SU-DHL-6 (cell line): ENCODE measurements at regions not wholly inside any gene's neighbourhood (a gene's known extent, or its start where the extent isn't known, plus 50 kb on each side); places are given as distances from the start of the nearest gene placed in this dataset.
"Not testable (repeated sequence)": the region's sequence is repeated elsewhere in the genome, so short reads cannot be mapped to it uniquely, and the experiment has no call there.

ENCODE experiments used
- H2AFZ ChIP-seq: fragments of 200-600 bp; sonication (generic); 2 replicates; pipeline ENCODE4 v1.6.1; 2014; ENCODE audit warnings: low read depth, mild to moderate bottlenecking, moderate library complexity, mixed read lengths, antibody characterized with exemption, low read length; ENCODE audit not compliant: severe bottlenecking
- H3F3A ChIP-seq: fragments of 200-600 bp; shearing (Covaris generic); 2 replicates; pipeline ENCODE4 v1.6.0; 2016; ENCODE audit warnings: antibody characterized with exemption, mild to moderate bottlenecking; ENCODE audit not compliant: insufficient read depth
- H3K27ac ChIP-seq: fragments of 200-600 bp; sonication (generic); 2 replicates; pipeline ENCODE4 v1.5.1; 2016; ENCODE audit warnings: low read depth, mild to moderate bottlenecking, low read length, moderate library complexity, mixed read lengths
- H3K27me3 ChIP-seq: fragments of 200-600 bp; sonication (generic), shearing (Covaris generic); 2 replicates; pipeline ENCODE4 v1.6.0; 2014; ENCODE audit warnings: mild to moderate bottlenecking, low read length
- H3K36me3 ChIP-seq: fragments of 200-600 bp; sonication (generic); 2 replicates; pipeline ENCODE4 v1.6.1; 2014; ENCODE audit warnings: mild to moderate bottlenecking, low read length, mixed read lengths
- H3K4me2 ChIP-seq: fragments of 300-600, 200-600 bp; shearing (Covaris generic), sonication (generic); 2 replicates; pipeline ENCODE4 v1.6.0; 2014; ENCODE audit warnings: low read length, low read depth, mild to moderate bottlenecking; ENCODE audit not compliant: poor library complexity, severe bottlenecking
- H3K4me3 ChIP-seq: fragments of 200-600 bp; sonication (generic); 2 replicates; pipeline ENCODE4 v1.5.1; 2014; ENCODE audit warnings: antibody characterized with exemption, low read length, mild to moderate bottlenecking, mixed read lengths; ENCODE audit not compliant: insufficient read depth, poor library complexity, severe bottlenecking
- H3K79me2 ChIP-seq: fragments of 200-600 bp; sonication (generic); 2 replicates; pipeline ENCODE4 v1.6.1; 2014; ENCODE audit warnings: mild to moderate bottlenecking, low read length, moderate library complexity; ENCODE audit not compliant: insufficient read depth
- H3K9ac ChIP-seq: fragments of 200-600 bp; sonication (generic); 2 replicates; pipeline ENCODE4 v1.7.0; 2014; ENCODE audit warnings: mild to moderate bottlenecking, low read length
- H3K9me2 ChIP-seq: fragments of 200-600 bp; sonication (generic); replicated peaks from 2 replicates; pipeline ENCODE4 v1.6.1; 2014; ENCODE audit warnings: low read length; ENCODE audit not compliant: insufficient read depth
- H3K9me3 ChIP-seq: fragments of 200-600 bp; sonication (generic); 2 replicates; pipeline ENCODE4 v1.6.1; 2014; ENCODE audit warnings: low read length, mixed read lengths; ENCODE audit not compliant: insufficient read depth
- H4K20me1 ChIP-seq: fragments of 200-600 bp; sonication (generic); 2 replicates; pipeline ENCODE4 v1.6.1; 2014; ENCODE audit warnings: low read depth, mild to moderate bottlenecking, antibody characterized with exemption, low read length, moderate library complexity, mixed read lengths
- EZH2phosphoT487 ChIP-seq: fragments of 200-600 bp; sonication (generic), shearing (Covaris generic); conservative IDR thresholded peaks from 2 replicates; pipeline ENCODE4 v1.6.1; 2018; ENCODE audit warnings: mild to moderate bottlenecking, antibody characterized with exemption, low read length, moderate library complexity, mixed read lengths
- TF ChIP-seq, protein P1 (sequence below): fragments of 200-600 bp; sonication (generic); IDR thresholded peaks from one replicate; pipeline ENCODE4 v1.5.1; 2017; ENCODE audit warnings: antibody characterized with exemption, mild to moderate bottlenecking, low read length, moderate library complexity; ENCODE audit not compliant: insufficient read depth, poor library complexity, severe bottlenecking

DNA sequence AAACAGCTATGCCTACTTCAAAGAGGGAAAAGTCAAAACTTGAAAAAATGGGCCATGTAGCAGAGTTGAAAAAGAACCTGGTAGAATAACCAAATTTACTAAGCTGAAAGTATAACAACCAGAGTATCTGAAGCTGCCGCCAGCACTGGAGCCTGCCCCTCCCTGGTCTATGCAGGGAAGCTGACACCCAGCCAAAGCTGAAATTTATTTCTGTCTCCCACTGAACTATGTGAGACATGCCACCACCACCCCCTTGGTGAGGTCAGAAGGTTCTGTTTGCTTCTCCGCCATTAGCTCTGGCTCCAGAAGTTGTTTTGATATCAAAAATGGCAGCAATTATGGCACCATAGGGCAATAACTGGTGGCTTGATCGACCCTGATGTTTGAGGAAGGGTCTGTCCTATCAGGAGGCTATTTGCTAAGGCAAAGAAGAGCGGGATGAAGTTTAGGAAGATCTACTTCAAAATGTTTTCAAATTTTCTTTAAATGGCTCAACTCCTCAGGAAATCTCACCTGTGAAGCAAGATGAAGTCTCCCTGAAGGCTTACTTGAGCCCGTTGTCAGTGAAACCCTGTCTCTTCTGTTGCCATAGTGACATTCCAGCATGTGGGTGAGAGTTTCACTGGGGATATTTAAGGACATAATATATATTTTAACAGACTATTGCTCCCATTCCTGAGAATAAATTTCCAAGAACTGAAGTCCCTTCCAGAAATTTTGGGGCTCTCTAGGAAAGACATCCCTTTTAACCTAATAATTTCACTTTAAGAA is 122.0 kb downstream of the COPRS start:
- H4K20me1 ChIP-seq = no peaks in the 10 kb centered on the region
- no peaks in the 10 kb centered on the region for H3K36me3 ChIP-seq
- no peak overlapping the region for H2AFZ ChIP-seq
- no peaks in the 10 kb centered on the region for H3K9me2 ChIP-seq
- no peaks in the 10 kb centered on the region for H3K79me2 ChIP-seq
- H3K4me2 ChIP-seq = no peak overlapping the region
- H3K4me3 ChIP-seq = no peak overlapping the region
- no peaks in the 10 kb centered on the region for H3F3A ChIP-seq
- no peaks in the 10 kb centered on the region for H3K9me3 ChIP-seq
- H3K9ac ChIP-seq = no peak overlapping the region
- TF ChIP-seq, protein P1, sequence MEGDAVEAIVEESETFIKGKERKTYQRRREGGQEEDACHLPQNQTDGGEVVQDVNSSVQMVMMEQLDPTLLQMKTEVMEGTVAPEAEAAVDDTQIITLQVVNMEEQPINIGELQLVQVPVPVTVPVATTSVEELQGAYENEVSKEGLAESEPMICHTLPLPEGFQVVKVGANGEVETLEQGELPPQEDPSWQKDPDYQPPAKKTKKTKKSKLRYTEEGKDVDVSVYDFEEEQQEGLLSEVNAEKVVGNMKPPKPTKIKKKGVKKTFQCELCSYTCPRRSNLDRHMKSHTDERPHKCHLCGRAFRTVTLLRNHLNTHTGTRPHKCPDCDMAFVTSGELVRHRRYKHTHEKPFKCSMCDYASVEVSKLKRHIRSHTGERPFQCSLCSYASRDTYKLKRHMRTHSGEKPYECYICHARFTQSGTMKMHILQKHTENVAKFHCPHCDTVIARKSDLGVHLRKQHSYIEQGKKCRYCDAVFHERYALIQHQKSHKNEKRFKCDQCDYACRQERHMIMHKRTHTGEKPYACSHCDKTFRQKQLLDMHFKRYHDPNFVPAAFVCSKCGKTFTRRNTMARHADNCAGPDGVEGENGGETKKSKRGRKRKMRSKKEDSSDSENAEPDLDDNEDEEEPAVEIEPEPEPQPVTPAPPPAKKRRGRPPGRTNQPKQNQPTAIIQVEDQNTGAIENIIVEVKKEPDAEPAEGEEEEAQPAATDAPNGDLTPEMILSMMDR = no peak
- no peak for TF ChIP-seq EZH2phosphoT487
- H3K27ac ChIP-seq = no peak overlapping the region
- H3K27me3 ChIP-seq = no peaks in the 10 kb centered on the region

DNA sequence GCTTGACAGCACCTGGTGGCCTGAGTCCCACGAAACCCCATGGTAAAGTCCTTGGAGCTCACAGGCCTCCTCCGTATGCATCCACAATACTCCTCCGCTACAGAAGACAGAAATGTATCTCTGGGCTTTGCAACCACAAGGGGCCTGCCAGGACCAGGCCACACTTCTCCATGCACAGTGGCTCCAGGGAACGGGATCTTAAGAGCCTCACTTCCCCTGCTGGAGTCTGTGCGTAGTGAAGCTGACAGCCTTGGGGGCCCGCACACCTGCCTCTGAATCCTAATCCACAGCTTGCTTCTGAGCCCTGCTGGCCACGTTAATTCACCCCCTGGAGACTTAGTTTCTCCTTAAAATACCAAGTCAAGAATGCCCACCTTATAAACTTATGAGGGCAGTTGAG is 125.7 kb downstream of the COPRS start:
- no peak overlapping the region for H3K4me2 ChIP-seq
- H3K36me3 ChIP-seq = no peaks in the 10 kb centered on the region
- TF ChIP-seq, protein P1 = no peak
- no peak for TF ChIP-seq EZH2phosphoT487
- H3K9me2 ChIP-seq = no peaks in the 10 kb centered on the region
- no peak overlapping the region for H2AFZ ChIP-seq
- no peak overlapping the region for H3K4me3 ChIP-seq
- H3K9ac ChIP-seq = no peak overlapping the region
- H3K27me3 ChIP-seq = no peaks in the 10 kb centered on the region
- H3F3A ChIP-seq = no peaks in the 10 kb centered on the region
- H4K20me1 ChIP-seq = no peaks in the 10 kb centered on the region
- no peak overlapping the region for H3K27ac ChIP-seq
- no peaks in the 10 kb centered on the region for H3K9me3 ChIP-seq
- H3K79me2 ChIP-seq = no peaks in the 10 kb centered on the region

DNA sequence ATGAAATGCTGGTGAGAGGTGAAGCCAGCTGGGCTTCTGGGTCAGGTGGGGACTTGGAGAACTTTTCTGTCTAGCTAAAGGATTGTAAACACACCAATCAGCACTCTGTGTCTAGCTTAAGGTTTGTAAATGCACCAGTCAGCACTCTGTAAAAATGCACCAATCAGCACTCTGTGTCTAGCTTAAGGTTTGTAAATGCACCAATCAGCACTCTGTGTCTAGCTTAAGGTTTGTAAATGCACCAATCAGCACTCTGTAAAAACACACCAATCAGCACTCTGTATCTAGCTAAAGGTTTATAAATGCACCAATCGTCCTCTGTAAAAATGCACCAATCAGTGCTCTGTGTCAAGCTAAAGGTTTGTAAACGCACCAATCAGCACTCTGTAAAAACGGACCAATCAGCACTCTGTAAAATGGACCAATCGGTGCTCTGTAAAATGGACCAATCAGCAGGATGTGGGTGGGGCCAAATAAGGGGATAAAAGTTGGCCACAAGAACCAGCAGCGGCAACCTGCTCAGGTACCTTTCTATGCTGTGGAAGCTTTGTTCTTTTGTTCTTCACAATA is 127.4 kb downstream of the COPRS start:
- not testable (repeated sequence) for H3K27ac ChIP-seq, H3K4me3 ChIP-seq, H3K79me2 ChIP-seq, H3K27me3 ChIP-seq, H3K9me3 ChIP-seq, H3K9me2 ChIP-seq, H3K4me2 ChIP-seq, H2AFZ ChIP-seq, H4K20me1 ChIP-seq, H3F3A ChIP-seq, H3K9ac ChIP-seq, H3K36me3 ChIP-seq

DNA sequence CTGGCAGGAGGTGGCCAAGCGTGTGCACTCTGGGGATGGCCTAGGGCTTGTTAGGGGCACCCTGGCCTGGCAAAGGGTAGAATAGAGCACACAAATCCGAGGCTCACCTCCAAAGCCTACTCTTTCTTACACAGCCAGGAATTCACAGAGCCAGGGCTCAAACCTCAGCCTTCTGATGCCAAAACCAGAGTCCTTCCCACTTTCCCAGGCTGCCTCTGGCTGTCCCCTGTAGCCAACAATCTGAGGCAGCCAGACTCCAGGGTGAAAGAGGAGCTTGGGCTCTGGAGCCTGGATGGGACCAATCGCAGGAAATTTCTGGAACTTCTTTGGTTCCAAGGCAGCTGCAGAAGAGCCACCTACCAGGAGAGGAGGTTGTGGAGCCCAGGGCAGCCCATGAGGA is 127.9 kb downstream of the COPRS start:
- H3K36me3 ChIP-seq = no peaks in the 10 kb centered on the region
- H3K4me2 ChIP-seq = no peak overlapping the region
- H3F3A ChIP-seq = no peaks in the 10 kb centered on the region
- no peaks in the 10 kb centered on the region for H3K9me3 ChIP-seq
- TF ChIP-seq EZH2phosphoT487 = no peak
- TF ChIP-seq, protein P1 = no peak
- H3K79me2 ChIP-seq = no peaks in the 10 kb centered on the region
- H3K27me3 ChIP-seq = no peaks in the 10 kb centered on the region
- H3K4me3 ChIP-seq = no peak overlapping the region
- no peaks in the 10 kb centered on the region for H3K9me2 ChIP-seq
- H2AFZ ChIP-seq = no peak overlapping the region
- H3K27ac ChIP-seq = no peak overlapping the region
- H4K20me1 ChIP-seq = no peaks in the 10 kb centered on the region
- H3K9ac ChIP-seq = no peak overlapping the region
